ENCODE measurements at regions not wholly inside any gene's neighbourhood (a gene's known extent, or its start where the extent isn't known, plus 50 kb on each side); places are given as distances from the start of the nearest gene placed in this dataset.

- no peak for TF ChIP-seq FOXA1 (IDR thresholded peaks at IDR 0.05)
- TF ChIP-seq GABPA (IDR thresholded peaks at IDR 0.05 in 1 of 2, conservative IDR thresholded peaks at IDR 0.05 in 1 of 2) = no peak
- TF ChIP-seq HNF4A (conservative IDR thresholded peaks at IDR 0.05) = no peak
- no peak for TF ChIP-seq JUND (IDR thresholded peaks at IDR 0.05)
- TF ChIP-seq, protein P1, sequence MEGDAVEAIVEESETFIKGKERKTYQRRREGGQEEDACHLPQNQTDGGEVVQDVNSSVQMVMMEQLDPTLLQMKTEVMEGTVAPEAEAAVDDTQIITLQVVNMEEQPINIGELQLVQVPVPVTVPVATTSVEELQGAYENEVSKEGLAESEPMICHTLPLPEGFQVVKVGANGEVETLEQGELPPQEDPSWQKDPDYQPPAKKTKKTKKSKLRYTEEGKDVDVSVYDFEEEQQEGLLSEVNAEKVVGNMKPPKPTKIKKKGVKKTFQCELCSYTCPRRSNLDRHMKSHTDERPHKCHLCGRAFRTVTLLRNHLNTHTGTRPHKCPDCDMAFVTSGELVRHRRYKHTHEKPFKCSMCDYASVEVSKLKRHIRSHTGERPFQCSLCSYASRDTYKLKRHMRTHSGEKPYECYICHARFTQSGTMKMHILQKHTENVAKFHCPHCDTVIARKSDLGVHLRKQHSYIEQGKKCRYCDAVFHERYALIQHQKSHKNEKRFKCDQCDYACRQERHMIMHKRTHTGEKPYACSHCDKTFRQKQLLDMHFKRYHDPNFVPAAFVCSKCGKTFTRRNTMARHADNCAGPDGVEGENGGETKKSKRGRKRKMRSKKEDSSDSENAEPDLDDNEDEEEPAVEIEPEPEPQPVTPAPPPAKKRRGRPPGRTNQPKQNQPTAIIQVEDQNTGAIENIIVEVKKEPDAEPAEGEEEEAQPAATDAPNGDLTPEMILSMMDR (IDR thresholded peaks at IDR 0.05; ENCODE audit: low read depth, low read length, missing input control) = no peak
Measured at GRCh38 chrX:116806288-116806802, 343.6 kb upstream of the CT83 start.
